ENCODE measurements at regions not wholly inside any gene's neighbourhood (a gene's known extent, or its start where the extent isn't known, plus 50 kb on each side); places are given as distances from the start of the nearest gene placed in this dataset.

- TF ChIP-seq POLR2A (IDR thresholded peaks at IDR 0.05), result no peak
- no peak for TF ChIP-seq CTCF (IDR thresholded peaks at IDR 0.05)
Observed at GRCh38 chr12:115253049-115253448, 569.1 kb upstream of the TBX3 start.
